IMR-90 (cell line): ENCODE measurements at regions not wholly inside any gene's neighbourhood (a gene's known extent, or its start where the extent isn't known, plus 50 kb on each side); places are given as distances from the start of the nearest gene placed in this dataset.

Experiments
- ATAC-seq: fragments of 200-7000 bp; cut with Tn5 transposase; 2 replicates; pipeline ENCODE4 v1.9.1; 2020; ENCODE audit warnings: low read depth, mild to moderate bottlenecking, moderate library complexity
- BruUV-seq: library from RNA; stranded (reverse); fragments of 400-500 nt; replicated peaks from 2 replicates; lab custom pipeline; 2021; lab: Mats Ljungman, UMichigan
- CTCF ChIA-PET: fragments of 300-600 bp; formaldehyde crosslinking; extraction: SDS; loops from one replicate; lab custom pipeline; 2021; ENCODE audit warnings: antibody characterized with exemption; lab: Yijun Ruan, JAX
- POLR2A ChIA-PET: fragments of 300-600 bp; sonication (Branson Sonifier 250); formaldehyde crosslinking; loops from one replicate; lab custom pipeline; 2022; ENCODE audit warnings: antibody characterized with exemption; ENCODE audit not compliant: unreplicated experiment; lab: Charles Lee
- DNase-seq: peaks from one replicate; pipeline ENCODE4 v3.0.0; 2013
- H2AFZ ChIP-seq: replicated peaks from 2 replicates; pipeline ENCODE3; 2013; ENCODE audit warnings: low read length, mild to moderate bottlenecking; ENCODE audit not compliant: poor library complexity
- H2AK5ac ChIP-seq: 2 replicates; pipeline ENCODE4 v1.6.1; 2013; ENCODE audit warnings: low read depth, low read length, inconsistent platforms
- H2AK9ac ChIP-seq: replicated peaks from 2 replicates; pipeline ENCODE3; 2013; ENCODE audit warnings: mild to moderate bottlenecking, low read depth, low read length, moderate library complexity; ENCODE audit not compliant: poor library complexity
- H2BK120ac ChIP-seq: 2 replicates; pipeline ENCODE4 v1.6.1; 2013; ENCODE audit warnings: low read depth, low read length, inconsistent platforms
- H2BK15ac ChIP-seq: 3 replicates; pipeline ENCODE4 v1.6.1; 2013; ENCODE audit warnings: low read depth, low read length, inconsistent platforms
- H2BK20ac ChIP-seq: 2 replicates; pipeline ENCODE4 v1.6.1; 2013; ENCODE audit warnings: low read depth, mild to moderate bottlenecking, inconsistent platforms, low read length, moderate library complexity
- H2BK5ac ChIP-seq: 2 replicates; pipeline ENCODE4 v1.6.1; 2013; ENCODE audit warnings: mild to moderate bottlenecking, low read depth, low read length, inconsistent platforms; ENCODE audit not compliant: poor library complexity, severe bottlenecking
- H3K14ac ChIP-seq: replicated peaks from 2 replicates; pipeline ENCODE4 v1.6.1; 2013; ENCODE audit warnings: low read depth, low read length, inconsistent platforms
- H3K18ac ChIP-seq: 2 replicates; pipeline ENCODE4 v1.6.1; 2013; ENCODE audit warnings: low read depth, low read length, control low read depth
- H3K23ac ChIP-seq: 2 replicates; pipeline ENCODE4 v1.6.1; 2013; ENCODE audit warnings: low read depth, low read length, inconsistent platforms
- H3K27ac ChIP-seq: 2 replicates; pipeline ENCODE4 v1.5.1; 2013; ENCODE audit warnings: mild to moderate bottlenecking, control low read depth, low read length; ENCODE audit not compliant: insufficient read depth
- H3K27me3 ChIP-seq: 2 replicates; pipeline ENCODE4 v1.6.1; 2013; ENCODE audit warnings: low read length; ENCODE audit not compliant: control insufficient read depth, insufficient read depth
- H3K36me3 ChIP-seq: 2 replicates; pipeline ENCODE4 v1.6.1; 2013; ENCODE audit warnings: low read length, mixed read lengths; ENCODE audit not compliant: control insufficient read depth, insufficient read depth
- H3K4ac ChIP-seq: 2 replicates; pipeline ENCODE4 v1.6.1; 2013; ENCODE audit warnings: low read depth, low read length, inconsistent platforms
- H3K4me1 ChIP-seq: 2 replicates; pipeline ENCODE4 v1.6.1; 2013; ENCODE audit warnings: low read length, mixed read lengths; ENCODE audit not compliant: control insufficient read depth, insufficient read depth
- H3K4me2 ChIP-seq: 2 replicates; pipeline ENCODE4 v1.6.1; 2013; ENCODE audit warnings: low read depth, mild to moderate bottlenecking, control low read depth, low read length, moderate library complexity
- H3K4me3 ChIP-seq: 2 replicates; pipeline ENCODE4 v1.5.1; 2013; ENCODE audit warnings: low read depth, mild to moderate bottlenecking, control low read depth, low read length, moderate library complexity; ENCODE audit not compliant: insufficient read depth
- H3K56ac ChIP-seq: 2 replicates; pipeline ENCODE4 v1.6.1; 2013; ENCODE audit warnings: low read length, inconsistent platforms; ENCODE audit not compliant: insufficient read depth; ENCODE audit errors: extremely low read depth
- H3K79me1 ChIP-seq, 2 experiments: 2 replicates each; pipeline ENCODE4 v1.6.1; 2013; ENCODE audit warnings: low read length in 2 of 2, inconsistent platforms in 1 of 2, low read depth in 1 of 2
- H3K9ac ChIP-seq: 2 replicates; pipeline ENCODE4 v1.6.1; 2013; ENCODE audit warnings: low read depth, low read length, control low read depth
- H3K9me1 ChIP-seq: 2 replicates; pipeline ENCODE4 v1.6.1; 2013; ENCODE audit warnings: low read length, inconsistent platforms; ENCODE audit not compliant: insufficient read depth
- H3K9me3 ChIP-seq: 2 replicates; pipeline ENCODE4 v1.6.1; 2013; ENCODE audit warnings: low read length; ENCODE audit not compliant: control insufficient read depth, insufficient read depth
- H4K20me1 ChIP-seq: 2 replicates; pipeline ENCODE4 v1.6.1; 2013; ENCODE audit warnings: low read length, inconsistent platforms; ENCODE audit not compliant: insufficient read depth
- H4K5ac ChIP-seq: 2 replicates; pipeline ENCODE4 v1.6.1; 2013; ENCODE audit warnings: mild to moderate bottlenecking, low read depth, low read length, control low read depth
- H4K8ac ChIP-seq, 2 experiments: 2 replicates each; pipeline ENCODE4 v1.6.1; 2013; ENCODE audit warnings: low read depth in 2 of 2, low read length in 2 of 2, control low read depth in 1 of 2, inconsistent platforms in 1 of 2
- H4K91ac ChIP-seq: 2 replicates; pipeline ENCODE4 v1.6.1; 2013; ENCODE audit warnings: low read depth, low read length, inconsistent platforms; ENCODE audit not compliant: insufficient read depth
- BHLHE40 ChIP-seq: fragments of 150-350 bp; IDR thresholded peaks from 2 replicates; pipeline ENCODE4 v1.6.1; 2016; ENCODE audit warnings: mild to moderate bottlenecking, low read depth, low read length
- CEBPB ChIP-seq: IDR thresholded peaks from 2 replicates; pipeline ENCODE4 v1.6.1; 2012; ENCODE audit warnings: low read depth, low read length, improper control_type of control experiment
- CHD1 ChIP-seq: IDR thresholded peaks from 2 replicates; pipeline ENCODE4 v1.6.1; 2012; ENCODE audit warnings: low read depth, low read length, improper control_type of control experiment
- FOS ChIP-seq: fragments of 150-350 bp; IDR thresholded peaks from 2 replicates; pipeline ENCODE4 v1.6.1; 2016; ENCODE audit warnings: low read depth, low read length
- MAFK ChIP-seq: IDR thresholded peaks from 2 replicates; pipeline ENCODE4 v1.6.1; 2012; ENCODE audit warnings: low read depth, low read length, improper control_type of control experiment
- MAZ ChIP-seq: IDR thresholded peaks from 2 replicates; pipeline ENCODE4 v1.6.1; 2012; ENCODE audit warnings: low read depth, mild to moderate bottlenecking, low read length, improper control_type of control experiment, moderate library complexity, borderline replicate concordance
- MXI1 ChIP-seq: IDR thresholded peaks from 2 replicates; pipeline ENCODE4 v1.6.1; 2012; ENCODE audit warnings: low read depth, mild to moderate bottlenecking, low read length, moderate library complexity, borderline replicate concordance
- NFE2L2 ChIP-seq: fragments of 150-350 bp; IDR thresholded peaks from 2 replicates; pipeline ENCODE4 v1.6.1; 2016; ENCODE audit warnings: low read depth, mild to moderate bottlenecking, low read length
- POLR2A ChIP-seq: IDR thresholded peaks from 2 replicates; pipeline ENCODE4 v1.6.1; 2012; ENCODE audit warnings: mild to moderate bottlenecking, low read depth, low read length
- RAD21 ChIP-seq: IDR thresholded peaks from 2 replicates; pipeline ENCODE4 v1.6.1; 2012; ENCODE audit warnings: low read length, improper control_type of control experiment
- RCOR1 ChIP-seq: IDR thresholded peaks from 2 replicates; pipeline ENCODE4 v1.6.1; 2012; ENCODE audit warnings: mild to moderate bottlenecking, low read length, improper control_type of control experiment; ENCODE audit not compliant: insufficient replicate concordance
- RFX5 ChIP-seq: IDR thresholded peaks from 2 replicates; pipeline ENCODE4 v1.8.0; 2012; ENCODE audit warnings: low read depth, mild to moderate bottlenecking, low read length, moderate library complexity
- SMC3 ChIP-seq: fragments of 150-350 bp; IDR thresholded peaks from 2 replicates; pipeline ENCODE4 v1.6.1; 2016; ENCODE audit warnings: low read depth, mild to moderate bottlenecking, antibody characterized with exemption, low read length, moderate library complexity
- WGBS, 2 experiments: methylation state at CpG; one replicate each; pipeline versions ENCODE4 v1.1.5 to v1.1.7; 2013; ENCODE audit warnings: missing lambda C conversion rate in 2 of 2; ENCODE audit not compliant: insufficient read length in 1 of 2; ENCODE audit errors: extremely low coverage in 2 of 2; 5-methylcytosine and 5-hydroxymethylcytosine counted together
- dilution Hi-C: fragments of 300-500 bp; cut with HindIII; formaldehyde crosslinking; loops from one replicate; pipeline ENCODE4 v1.14.3; 2018; ENCODE audit warnings: low sequenced_read_pairs; ENCODE audit not compliant: unreplicated experiment
- in situ Hi-C: fragments of 300-500 bp; cut with MboI; formaldehyde crosslinking; loops from 3 replicates; pipeline ENCODE4 v1.14.3; 2019; ENCODE audit warnings: low sequenced_read_pairs, inconsistent platforms, mixed read lengths
- intact Hi-C: fragments of 100-400 bp; cut with micrococcal nuclease; formaldehyde crosslinking; loops from 2 replicates; pipeline ENCODE4 v1.10.0; 2022
- TF ChIP-seq, protein P1 (sequence below): conservative IDR thresholded peaks from 2 replicates; pipeline ENCODE4 v1.5.1; 2012; ENCODE audit warnings: mild to moderate bottlenecking, low read depth, low read length, improper control_type of control experiment
- TF ChIP-seq, protein P2 (sequence below): fragments of 150-350 bp; IDR thresholded peaks from 2 replicates; pipeline ENCODE4 v1.6.1; 2017; ENCODE audit warnings: mild to moderate bottlenecking, antibody characterized with exemption, low read length, low read depth
- TF ChIP-seq, protein P3 (sequence below): fragments of 150-350 bp; IDR thresholded peaks from 2 replicates; pipeline ENCODE4 v1.6.1; 2016; ENCODE audit warnings: low read depth, mild to moderate bottlenecking, low read length, moderate library complexity, borderline replicate concordance

DNA sequence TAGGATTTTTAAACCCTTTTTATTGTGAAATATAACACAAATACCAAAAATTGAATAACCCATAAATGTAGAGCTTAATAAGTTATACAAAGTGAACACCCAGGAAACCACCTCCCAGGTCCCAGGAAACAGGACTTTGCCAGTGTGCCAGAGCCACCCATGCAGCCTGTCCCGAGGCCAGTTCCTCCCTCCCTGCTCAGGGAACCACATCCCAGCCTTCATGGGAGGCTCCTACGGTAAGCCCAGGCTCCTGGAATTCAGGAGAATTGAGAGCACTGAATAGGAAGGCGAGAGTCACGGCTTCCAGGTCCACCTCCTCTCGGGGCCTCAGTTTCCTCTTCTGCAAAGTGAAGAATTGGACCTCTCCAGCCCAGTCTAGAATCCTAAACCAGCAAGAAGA lies 178.2 kb downstream of the TMEM132E start:
- Histone ChIP-seq H2BK5ac (no peak overlapping the region), H4K8ac (no peak overlapping the region), H3K14ac (no peak overlapping the region), H3K4me3 (no peak overlapping the region), H2AK5ac (no peak overlapping the region), H3K27ac (no peak overlapping the region), H2BK15ac (no peak overlapping the region), H3K4me1 (no peaks in the 10 kb centered on the region), H4K91ac (no peak overlapping the region), H3K4ac (no peak overlapping the region), H3K79me1 (no peaks in the 10 kb centered on the region), H3K27me3 (no peaks in the 10 kb centered on the region; the same call in 1 of the 2 replicates), H3K4me2 (no peak overlapping the region), H3K56ac (no peak overlapping the region), H2BK20ac (no peak overlapping the region), H3K9me1 (no peaks in the 10 kb centered on the region; the same call in 1 of the 2 replicates), H2AK9ac (no peak overlapping the region), H3K9me3 (no peaks in the 10 kb centered on the region), H4K5ac (no peak overlapping the region), H3K18ac (no peak overlapping the region), H4K20me1 (no peaks in the 10 kb centered on the region), H3K9ac (no peak overlapping the region), H3K36me3 (no peaks in the 10 kb centered on the region), H2AFZ (no peak overlapping the region), H3K23ac (no peak overlapping the region), H2BK120ac (no peak overlapping the region)
- ATAC-seq (no peak), DNase-seq (no peak)
- TF ChIP-seq CEBPB, result no peak
- TF ChIP-seq RFX5, result no peak
- TF ChIP-seq MAFK, result no peak
- no peak for TF ChIP-seq NFE2L2
- TF ChIP-seq, protein P1, sequence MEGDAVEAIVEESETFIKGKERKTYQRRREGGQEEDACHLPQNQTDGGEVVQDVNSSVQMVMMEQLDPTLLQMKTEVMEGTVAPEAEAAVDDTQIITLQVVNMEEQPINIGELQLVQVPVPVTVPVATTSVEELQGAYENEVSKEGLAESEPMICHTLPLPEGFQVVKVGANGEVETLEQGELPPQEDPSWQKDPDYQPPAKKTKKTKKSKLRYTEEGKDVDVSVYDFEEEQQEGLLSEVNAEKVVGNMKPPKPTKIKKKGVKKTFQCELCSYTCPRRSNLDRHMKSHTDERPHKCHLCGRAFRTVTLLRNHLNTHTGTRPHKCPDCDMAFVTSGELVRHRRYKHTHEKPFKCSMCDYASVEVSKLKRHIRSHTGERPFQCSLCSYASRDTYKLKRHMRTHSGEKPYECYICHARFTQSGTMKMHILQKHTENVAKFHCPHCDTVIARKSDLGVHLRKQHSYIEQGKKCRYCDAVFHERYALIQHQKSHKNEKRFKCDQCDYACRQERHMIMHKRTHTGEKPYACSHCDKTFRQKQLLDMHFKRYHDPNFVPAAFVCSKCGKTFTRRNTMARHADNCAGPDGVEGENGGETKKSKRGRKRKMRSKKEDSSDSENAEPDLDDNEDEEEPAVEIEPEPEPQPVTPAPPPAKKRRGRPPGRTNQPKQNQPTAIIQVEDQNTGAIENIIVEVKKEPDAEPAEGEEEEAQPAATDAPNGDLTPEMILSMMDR, result no peak
- TF ChIP-seq, protein P2, sequence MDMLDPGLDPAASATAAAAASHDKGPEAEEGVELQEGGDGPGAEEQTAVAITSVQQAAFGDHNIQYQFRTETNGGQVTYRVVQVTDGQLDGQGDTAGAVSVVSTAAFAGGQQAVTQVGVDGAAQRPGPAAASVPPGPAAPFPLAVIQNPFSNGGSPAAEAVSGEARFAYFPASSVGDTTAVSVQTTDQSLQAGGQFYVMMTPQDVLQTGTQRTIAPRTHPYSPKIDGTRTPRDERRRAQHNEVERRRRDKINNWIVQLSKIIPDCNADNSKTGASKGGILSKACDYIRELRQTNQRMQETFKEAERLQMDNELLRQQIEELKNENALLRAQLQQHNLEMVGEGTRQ, result no peak
- no peak for TF ChIP-seq POLR2A
- TF ChIP-seq, protein P3, sequence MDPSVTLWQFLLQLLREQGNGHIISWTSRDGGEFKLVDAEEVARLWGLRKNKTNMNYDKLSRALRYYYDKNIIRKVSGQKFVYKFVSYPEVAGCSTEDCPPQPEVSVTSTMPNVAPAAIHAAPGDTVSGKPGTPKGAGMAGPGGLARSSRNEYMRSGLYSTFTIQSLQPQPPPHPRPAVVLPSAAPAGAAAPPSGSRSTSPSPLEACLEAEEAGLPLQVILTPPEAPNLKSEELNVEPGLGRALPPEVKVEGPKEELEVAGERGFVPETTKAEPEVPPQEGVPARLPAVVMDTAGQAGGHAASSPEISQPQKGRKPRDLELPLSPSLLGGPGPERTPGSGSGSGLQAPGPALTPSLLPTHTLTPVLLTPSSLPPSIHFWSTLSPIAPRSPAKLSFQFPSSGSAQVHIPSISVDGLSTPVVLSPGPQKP, result no peak
- no peak for TF ChIP-seq RCOR1
- no peak for TF ChIP-seq BHLHE40
- no peak for TF ChIP-seq FOS
- no peak for TF ChIP-seq CHD1
- no peak for TF ChIP-seq MAZ
- no peak for TF ChIP-seq RAD21
- no peak for TF ChIP-seq SMC3
- no peak for TF ChIP-seq MXI1
- dilution Hi-C loops (no loop called here), in situ Hi-C loops (no loop called here), intact Hi-C loops (no loop called here)
- whole genome bisulfite sequencing, 2 experiments, result no CpG with 5 or more reads among the region's 5 CpGs
- POLR2A ChIA-PET, result no interaction called here
- CTCF ChIA-PET, result no interaction called here
- BruUV-seq, result no TSS peak
